Fibroblast of peridontal ligament (primary cell): ENCODE measurements at regions not wholly inside any gene's neighbourhood (a gene's known extent, or its start where the extent isn't known, plus 50 kb on each side); places are given as distances from the start of the nearest gene placed in this dataset.

ENCODE experiments used
- DNase-seq: peaks from one replicate; pipeline ENCODE4 v3.0.0-alpha.2; 2010; ENCODE audit errors: extremely low read depth

DNA sequence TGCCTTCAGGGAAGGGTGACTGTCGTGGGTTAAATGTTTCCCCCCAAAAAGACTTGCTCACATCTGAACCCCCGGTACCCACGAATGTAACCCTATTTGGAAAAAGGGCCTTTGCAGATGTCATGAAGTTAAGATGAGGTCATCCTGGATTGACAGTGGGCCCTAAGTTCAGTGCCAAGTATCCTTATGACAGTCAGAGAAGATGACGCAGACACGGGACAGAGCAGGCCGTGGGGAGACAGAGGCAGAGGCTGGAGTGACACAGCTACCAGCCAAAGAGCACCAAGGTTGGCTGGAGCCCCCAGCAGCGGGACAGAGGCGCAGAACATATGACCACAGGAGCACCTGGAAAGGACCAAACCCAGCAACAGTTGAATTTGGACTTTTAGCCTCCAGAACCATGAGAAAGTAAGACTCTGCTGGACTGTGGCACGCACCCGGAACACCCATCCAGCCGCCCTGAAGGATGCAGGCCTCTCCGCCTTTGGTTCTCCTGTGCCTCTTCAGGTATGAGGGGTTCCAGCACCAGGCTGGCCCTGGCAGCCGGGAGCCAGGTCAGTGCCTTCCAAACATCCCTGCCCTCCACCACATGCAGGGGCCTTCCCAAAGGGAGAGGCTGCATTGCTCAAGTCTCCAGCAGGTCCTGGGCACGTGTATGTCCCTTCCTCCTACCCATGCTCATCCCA lies 104.0 kb downstream of the FOXL1 start:
- no peak for DNase-seq

DNA sequence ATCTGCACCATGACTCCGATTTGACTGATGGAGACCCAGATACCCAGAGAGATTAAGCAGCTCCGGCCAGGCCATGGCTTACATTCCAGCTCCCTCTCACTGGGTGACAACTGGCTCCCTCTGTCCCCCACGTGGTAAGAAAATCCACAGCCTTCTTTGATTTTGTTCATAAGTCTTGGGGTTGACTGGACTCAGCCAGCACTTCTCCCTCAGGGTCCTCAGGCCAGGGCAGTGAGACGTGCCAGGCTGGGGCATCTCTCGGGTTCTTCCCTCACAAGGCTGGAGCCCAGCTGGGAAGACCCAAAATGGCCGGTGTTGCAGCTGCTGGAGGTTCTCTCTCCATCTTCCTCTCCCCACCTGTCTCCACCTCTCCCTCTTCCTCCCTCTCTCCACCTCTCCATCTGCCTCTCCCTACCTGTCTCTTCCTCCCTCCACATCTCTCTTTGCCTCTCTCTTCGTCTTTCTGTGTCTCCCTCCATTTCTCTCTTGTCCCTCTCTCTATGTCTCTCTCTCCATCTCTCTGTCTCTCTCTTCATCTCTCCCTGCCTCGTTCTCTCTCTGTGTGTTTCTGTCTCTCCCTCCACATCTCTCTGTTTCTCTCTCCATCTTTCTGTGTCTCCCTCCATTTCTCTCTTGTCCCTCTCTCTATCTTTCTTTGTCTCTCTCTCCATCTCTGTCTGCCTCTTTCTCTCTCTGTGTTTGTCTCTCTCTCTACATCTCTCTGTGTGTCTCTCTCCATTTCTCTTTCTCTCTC lies 105.3 kb downstream of the FOXL1 start:
- DNase-seq = no peak

DNA sequence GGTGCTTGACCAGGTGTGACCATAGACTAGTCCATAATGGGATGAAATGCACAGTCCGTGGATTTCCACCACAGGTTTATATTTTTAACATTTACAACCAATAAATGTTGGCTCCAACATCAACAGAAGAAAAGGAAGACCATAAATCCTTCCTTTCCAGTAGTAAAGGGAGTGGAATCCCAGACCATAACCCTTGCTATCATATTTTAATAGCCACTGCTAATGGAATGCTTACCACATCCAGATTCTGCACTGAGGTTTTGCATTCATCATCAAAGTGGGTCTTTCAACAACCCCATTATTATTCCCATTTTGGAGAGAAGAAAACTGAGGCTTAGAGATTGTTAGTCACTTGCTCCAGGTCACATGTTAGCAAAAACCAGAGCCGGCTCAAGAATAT lies 106.7 kb downstream of the FOXL1 start:
- DNase-seq = no peak

DNA sequence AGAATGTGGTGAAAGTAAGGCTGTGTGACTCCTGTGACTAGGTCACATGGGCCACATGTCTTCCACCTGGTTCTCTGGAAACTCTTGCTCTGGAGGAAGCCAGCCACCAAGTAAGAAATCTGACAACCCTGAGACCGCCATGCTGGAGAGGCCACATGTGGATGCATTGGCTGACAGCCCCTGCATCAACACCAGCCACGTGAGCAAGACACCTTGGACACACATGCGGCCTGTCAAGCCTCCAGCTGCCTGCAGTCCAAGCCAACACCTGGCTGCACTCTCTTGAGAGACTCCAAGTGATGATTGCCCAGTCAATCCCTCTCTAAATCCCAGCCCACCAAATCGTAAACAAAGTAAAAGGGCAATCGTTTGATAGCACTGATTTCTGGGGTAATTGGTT lies 112.6 kb downstream of the FOXL1 start:
- DNase-seq = no peak

DNA sequence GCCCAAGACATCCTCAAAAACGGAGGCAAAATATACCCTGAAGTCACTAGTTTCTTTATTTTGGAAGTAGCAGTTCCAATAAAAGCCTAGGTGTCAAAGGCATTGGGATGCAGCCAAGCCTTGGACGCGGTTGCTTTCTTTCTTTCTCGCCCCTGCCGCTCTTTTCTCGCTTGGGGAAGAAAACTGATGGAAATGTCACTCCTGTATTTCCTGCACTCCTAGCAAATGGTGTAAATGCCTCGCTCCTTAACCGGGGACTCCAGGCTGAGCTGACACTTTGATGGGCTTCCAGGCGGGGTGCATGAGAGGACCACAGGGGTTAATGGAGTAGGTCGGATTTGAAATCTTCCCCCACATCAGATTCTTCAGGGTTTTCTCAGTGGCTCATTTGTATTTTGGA lies 114.1 kb downstream of the FOXL1 start:
- no peak for DNase-seq

DNA sequence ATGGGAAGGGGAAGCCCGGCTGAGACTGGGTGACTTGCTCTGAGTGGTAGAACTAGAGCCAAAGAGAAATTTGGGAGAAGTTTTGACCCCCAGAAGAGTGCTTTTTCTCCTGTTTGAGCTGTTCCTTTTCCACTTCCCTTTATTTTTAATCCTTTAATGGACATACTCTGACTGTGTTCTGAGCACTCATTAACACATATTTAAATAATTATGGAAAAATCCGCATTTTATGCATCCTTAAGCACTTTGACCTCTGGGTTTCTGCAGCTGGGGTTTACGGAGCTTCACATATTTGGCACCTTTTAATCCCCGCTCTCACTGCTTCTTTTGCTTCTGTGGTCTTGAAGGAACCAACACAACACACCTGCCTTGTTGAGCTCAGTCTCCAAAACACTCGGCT lies 114.7 kb downstream of the FOXL1 start:
- no peak for DNase-seq

DNA sequence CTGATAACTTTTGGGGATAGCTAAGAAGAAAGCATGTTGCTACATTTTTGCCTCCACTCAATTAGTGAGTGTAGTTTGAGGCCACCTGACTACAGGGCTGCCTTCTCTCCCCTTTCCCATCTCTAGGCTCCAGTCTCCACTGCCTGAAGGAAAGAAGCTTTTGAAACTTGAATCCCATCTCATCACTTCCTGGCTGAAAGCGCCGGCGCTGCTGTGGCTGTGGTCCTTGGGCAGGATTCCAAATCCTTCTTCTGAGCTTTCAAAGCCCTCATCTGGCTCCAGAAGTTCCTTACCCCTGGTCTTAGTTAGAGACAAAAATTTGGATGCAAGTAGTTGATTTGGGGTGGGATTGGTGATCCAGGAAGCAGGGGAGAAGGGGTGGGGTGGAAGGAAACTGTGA lies 119.4 kb downstream of the FOXL1 start:
- DNase-seq = peak; percentile 33

DNA sequence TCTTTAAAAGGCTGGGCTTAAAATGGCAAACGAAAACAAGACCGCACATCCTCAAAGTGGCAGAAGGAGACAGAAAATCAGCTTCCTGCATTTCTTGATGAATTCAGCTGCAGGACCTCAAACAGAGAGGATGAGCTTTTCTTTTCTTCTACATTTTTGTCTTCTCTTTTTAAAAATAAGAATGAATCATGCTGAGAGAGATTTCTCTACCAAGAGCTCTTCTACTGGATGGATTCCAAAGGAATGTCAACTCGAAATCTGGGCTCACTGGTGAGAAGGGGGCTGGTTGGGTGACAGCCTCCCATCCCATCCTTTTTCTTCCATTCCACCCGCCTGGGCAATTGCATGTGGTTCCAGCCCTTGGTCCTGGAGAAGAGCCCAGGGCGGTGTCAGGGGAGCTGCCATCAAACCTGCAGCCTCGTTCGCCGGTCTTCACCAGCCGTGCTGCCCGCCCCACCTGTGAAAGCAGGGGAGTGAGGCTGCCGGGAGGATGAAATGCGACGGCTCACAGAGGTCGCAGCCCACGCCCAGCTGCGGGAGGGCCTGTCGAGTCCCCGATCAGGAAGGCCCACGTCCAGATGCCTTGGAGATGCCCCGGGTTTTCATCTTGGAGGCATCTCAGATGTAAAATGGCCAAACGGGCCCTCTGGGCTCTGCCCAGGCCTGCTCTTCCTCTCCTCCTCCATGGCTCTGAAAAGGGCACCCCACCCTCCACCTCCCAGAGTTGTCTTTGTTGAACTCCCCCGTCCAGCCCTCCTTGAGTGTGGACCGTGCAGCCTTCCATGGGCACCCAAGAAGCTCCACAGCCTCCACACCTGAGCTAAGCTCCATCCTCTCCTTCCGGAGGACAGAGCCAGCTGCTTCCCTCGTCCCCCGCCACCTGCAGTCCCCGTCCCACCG lies 121.9 kb downstream of the FOXL1 start:
- no peak for DNase-seq

DNA sequence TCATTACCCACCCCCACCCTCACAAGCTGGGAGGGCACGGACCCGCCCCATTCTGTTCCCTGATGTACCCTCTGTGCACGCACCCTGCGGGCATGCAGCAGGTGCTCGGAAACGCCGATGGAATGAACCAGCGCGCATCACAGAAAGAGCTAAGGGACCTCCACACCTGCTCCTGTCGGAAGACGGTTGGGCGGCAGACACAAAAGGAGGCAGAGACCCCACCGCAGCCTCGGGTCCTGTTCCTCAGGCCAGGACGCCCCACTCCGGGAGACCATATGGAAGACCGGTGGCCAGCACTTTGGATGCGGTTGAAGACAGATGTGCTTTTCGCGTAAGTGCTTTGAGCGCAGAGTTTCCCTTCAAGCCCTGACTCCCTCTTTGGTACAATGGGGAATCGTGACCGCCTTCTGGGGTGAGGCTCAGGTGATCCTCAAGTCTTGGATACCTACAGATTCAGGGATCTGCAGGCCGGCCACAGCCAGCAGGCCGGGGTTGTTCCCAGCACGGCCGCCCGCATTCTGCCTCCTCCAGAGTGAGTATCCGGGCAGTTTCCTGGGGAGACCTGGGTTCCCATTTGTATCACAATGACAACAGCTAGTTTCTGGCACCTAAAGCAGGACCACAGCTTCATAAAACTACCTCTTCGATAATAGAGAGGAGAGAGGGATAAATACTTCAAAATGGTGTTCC lies 123.1 kb downstream of the FOXL1 start:
- DNase-seq = no peak

DNA sequence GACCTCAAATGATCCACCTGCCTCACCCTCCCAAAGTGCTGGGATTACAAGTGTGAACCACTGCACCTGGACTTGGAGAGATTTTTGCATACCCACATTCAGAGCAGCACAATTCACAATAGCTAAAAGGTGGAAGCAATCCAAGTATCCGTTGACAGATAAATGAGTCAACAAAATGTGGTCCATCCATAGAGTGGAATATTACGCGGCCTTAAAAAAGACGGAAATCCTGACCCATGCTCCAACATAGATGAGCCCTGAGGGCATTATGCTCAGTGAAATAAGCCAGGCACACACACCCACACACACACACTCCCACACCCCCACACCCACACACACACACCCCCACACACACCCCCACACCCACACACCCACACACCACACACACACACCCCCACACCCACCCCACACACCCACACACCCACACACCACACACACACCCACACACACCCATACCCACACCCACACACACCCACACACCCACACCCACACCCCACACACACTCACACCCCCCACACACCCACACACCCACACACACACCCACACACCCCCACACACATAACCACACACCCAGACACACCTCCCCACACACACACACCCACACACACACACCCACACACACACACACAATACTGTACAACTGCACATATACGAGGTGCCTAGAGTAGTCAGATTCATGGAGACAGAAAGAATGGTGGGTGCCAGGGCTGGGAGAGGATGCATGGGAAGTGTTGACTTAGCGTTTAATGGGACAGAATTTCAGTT lies 124.7 kb downstream of the FOXL1 start:
- DNase-seq = no peak

DNA sequence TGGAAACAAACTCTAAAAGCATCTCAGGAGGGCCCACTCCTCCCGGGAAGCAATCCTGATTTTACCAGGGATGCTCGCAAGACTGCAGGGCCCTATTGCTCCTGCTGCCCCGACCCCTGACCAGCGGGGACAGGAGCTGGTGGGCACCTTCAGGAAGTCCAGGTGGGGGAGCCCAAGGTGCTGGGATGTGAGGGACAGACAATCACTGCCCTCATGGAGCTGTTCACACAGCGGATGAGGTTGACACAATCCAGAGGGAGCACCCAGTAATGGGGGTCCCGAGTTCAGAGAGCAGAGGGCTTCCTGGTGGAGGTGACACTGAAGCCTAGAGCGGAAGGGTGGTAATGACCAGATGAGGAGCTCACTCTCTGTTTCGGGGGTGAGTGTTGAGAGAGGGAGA lies 126.2 kb downstream of the FOXL1 start:
- DNase-seq = no peak

DNA sequence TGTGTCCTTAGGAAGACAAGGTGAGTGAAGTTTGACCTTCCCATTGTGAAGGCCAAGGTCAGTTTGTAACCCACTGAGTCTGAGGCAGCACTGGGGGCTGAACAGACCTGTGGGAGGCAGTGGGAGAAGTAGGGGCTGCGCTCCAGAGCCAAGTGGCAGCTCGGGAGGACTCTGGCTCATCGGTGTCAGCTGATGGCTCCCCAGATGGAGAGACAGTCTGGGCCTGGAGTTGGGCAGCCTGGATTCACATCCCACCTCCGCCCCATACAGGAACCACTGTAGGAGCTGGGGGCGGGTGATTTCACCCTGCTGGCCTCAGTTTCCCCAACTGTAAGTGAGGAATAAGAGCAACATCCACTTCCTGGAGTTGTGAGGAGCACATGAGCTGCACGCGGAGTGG lies 128.4 kb downstream of the FOXL1 start:
- no peak for DNase-seq

DNA sequence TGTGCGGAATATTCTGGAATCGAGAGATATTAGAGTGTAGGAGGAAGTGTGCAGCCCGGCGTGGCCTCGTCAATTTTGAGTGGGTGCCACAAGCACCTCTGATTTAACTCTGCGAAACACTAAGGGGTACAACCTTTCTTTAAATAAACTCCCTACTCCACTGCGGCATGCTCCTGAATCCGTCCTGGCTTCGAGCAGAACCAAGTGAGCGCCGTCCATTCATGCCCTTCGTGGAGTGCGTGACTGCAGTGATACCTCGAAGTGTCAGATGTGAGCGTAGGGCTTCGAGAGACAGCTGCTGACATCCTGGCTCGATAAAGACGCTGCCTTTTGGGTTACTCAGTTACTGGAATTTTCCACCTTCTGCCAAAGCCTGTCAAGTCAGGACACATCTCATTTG lies 128.8 kb downstream of the FOXL1 start:
- no peak for DNase-seq

DNA sequence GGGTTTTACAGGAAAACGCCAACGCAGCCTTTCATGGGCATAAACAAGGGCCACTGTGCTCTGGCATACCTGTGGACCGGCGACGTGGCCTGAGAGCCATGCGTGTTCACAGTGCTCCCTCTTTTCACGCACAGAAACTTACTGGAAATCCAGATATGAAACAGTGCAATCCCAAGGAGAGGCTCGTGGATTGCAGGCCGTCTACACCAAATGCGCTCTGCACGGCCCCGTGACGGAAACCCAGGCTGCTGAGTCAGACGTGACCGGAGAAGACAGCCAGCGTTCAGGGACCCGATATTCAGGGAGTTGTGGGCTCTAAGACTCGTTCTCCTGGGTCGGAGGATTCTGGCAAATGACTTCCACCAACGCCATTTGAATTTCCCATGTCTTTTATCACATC lies 129.2 kb downstream of the FOXL1 start:
- DNase-seq = no peak

DNA sequence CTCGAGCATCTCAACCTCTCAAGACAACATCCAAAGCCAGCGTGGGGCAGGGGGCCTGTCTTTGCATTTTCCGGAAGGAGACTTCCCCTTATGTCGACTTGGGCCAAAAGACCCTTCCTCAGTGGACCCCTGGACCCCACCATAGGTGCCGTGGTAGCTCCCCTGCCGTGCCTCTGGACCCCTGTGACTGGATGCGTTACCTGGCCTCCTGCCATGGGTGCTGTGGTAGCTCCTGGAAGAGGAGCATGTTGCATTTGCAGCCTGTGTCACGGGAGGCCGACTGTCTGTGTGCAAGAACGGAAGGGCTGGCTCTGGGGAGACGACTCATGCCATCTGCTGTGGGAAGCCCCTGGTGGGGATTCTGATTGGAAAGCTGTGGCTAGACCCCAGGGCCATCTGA lies 130.1 kb downstream of the FOXL1 start:
- no peak for DNase-seq

DNA sequence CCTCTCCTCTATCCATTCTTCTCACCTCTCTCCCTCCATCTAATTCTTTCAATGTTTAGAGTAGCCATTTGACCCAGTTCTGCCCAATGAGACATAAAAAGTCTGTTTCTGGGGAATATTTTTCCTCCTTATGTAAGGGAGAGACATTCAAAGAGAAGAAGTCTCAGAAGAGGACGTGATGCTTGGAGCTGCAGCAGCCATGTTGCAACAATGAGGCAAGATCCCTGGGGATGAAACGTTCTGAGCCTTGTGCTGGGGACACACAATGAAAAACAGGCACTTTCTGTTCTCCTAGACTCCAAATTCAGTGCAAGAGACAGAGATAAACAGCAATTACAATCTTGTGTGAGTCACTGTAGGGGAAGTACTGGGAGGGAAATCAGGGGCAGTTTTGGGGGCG lies 130.8 kb downstream of the FOXL1 start:
- no peak for DNase-seq

DNA sequence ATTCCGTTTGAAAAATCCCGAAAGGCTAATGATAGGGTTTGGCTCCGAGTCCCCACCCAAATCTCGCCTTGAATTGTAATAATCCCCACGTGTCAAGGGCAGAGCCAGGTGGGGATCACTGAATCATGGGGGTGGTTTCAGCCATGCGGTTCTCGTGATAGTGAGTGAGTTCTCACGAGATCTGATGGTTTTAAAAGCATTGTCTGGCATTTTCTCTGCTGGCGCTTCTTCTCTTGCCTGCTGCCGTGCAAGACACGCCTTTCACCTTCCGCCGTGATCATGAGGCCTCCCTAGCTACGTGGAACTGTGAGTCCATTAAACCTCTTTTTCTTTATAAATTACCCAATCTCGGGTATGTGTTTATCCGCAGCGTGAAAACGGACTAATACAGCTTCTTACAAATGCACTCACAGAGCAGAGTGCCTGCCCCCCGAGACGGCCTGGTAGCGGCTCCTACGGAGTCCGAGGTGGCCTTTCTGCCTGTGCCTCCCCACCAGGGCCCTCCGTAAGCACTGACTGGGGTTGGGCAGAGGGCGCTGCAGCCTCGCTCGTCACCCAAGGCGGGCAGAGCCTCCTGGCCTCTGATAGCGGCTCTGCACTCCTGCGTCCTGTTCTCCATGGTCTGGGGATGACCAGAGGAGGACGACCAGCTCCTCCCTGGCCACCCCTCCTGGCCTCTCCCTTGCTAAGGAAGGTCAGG lies 131.7 kb downstream of the FOXL1 start:
- DNase-seq = no peak

DNA sequence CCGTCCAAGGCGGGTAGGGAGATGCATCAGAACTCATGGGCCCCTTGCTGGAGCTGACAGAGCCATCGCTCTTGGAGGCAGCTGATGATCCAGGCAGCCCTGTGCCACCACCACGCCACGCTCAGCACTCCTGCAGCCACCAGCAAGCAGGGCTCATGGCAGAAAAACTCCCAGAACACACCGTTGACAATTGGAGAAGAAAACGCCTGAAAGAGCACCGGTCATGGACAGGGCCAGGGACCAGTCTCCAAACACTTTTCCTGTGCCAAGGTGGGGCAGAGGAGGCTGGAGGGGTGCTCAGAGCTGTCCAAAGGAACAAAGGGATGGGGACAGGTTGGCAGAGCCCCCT lies 132.2 kb downstream of the FOXL1 start:
- DNase-seq = no peak

DNA sequence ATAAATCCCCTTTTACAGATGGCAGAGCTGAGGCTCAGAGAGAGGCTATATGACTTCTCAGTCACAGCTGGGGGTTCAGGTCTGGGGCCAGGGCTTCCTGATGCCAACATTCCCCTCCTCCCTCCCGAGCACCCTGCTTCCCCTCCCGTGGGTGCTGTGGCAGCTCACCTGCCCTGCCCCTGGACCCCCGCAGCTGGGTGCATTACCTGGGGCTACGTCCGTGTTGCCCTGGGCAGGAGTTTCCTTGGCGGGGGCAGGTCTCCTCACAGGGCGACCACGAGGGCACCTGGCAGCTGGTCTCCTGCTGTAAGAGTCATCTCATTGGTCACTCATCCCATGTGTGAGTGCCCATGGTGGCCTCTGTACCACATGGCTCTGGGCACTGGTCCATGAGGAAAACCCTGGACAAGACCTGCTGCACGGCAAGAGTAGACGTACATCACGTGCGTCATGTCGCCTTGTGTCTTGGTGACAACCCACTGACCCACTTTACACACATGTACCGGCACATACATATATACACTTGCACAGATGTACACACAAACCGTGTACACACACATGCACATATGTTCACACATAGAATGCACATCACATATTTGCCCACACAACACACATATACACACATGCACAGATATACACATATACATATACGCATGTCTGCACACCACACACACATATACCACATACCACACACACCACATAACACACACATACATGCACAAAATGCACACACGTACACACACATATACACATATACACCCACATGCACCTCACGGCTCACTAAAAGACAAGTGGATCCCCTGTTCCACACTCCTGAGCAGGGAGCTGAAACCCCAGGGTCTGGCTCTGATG lies 134.0 kb downstream of the FOXL1 start:
- no peak for DNase-seq
